NCI-H187 (cell line): ENCODE measurements at regions not wholly inside any gene's neighbourhood (a gene's known extent, or its start where the extent isn't known, plus 50 kb on each side); places are given as distances from the start of the nearest gene placed in this dataset.
"Not testable (repeated sequence)": the region's sequence is repeated elsewhere in the genome, so short reads cannot be mapped to it uniquely, and the experiment has no call there.

Experiments
- DNase-seq, 2 experiments: peaks; one replicate each; lab custom pipeline; 2025; lab: John Stamatoyannopoulos, UW

DNA sequence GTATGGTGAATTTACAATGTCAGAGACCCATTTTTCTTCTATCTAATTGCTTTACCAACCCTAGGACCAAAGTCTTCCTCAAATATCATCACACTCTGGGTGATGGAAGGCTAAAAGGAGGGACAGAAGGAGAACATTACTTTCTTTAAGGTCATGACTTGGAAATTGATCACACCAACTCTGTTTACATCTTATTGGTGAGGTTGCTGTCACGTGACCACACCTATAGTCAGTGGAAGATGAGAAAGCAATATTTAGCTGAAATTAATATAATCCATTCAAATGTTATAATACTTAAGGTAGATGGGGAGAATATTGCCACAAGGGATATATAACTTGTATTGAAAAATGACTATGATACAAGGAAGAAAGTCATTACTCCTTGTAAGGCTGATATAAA, 183.6 kb upstream of the SMIM30 start:
- no peak for DNase-seq

GRCh38 chr7:113301141-113301540, 182.8 kb upstream of the SMIM30 start:
- DNase-seq, result no peak

GRCh38 chr7:113299748-113300147, 181.4 kb upstream of the SMIM30 start:
- no peak for DNase-seq

GRCh38 chr7:113298501-113298900, 180.1 kb upstream of the SMIM30 start:
- no peak for DNase-seq

- DNase-seq, result no peak
These were observed 176.4 kb upstream of the SMIM30 start for GRCh38 chr7:113294750-113295149.

DNA sequence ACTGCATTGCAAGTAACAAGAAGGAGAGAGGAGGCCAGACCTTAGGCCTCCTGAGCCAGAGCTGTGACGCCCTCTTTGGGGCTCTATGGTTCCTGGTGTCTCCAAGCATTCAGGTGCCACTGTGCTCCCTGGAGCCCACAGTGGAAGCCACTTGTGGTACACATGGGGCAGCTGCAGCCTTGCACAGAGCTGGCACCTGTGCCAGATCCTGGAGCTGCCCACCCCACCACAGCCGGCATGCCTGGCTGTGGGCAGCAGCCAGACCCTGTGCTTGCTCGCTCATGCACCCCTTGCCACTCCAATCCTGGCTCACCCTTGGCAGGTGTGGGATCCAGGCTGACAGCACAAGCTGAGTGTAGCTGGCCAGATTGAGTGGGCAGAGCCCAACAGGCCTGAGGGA, 173.8 kb upstream of the SMIM30 start:
- no peak for DNase-seq

DNA sequence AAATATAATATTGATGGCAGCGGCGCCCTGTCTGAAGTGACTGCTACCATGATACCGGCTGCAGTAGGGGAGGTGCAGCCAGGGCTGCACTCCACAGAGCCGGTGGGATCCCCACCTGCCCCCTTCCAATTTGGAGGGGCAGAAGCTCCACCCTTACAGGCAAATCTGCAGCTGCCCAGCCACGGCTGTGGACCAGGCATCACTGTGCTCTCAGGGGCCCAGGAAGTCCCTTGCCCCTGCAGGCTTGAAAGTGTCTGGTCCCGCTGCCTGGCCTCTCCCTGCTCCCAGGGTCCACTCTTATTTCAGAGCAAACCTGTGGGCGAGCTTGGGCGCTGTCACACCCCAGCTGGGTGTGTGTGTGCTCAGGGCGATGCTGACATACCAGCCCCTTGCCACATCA, 172.7 kb upstream of the SMIM30 start:
- DNase-seq, result no peak

- peak in 1 of 2 experiments; percentile 19 for DNase-seq
These were observed 170.9 kb upstream of the SMIM30 start for GRCh38 chr7:113289140-113289740.

GRCh38 chr7:113285411-113285810, 167.1 kb upstream of the SMIM30 start:
- DNase-seq, result no peak

- no peak for DNase-seq
These were observed 165.5 kb upstream of the SMIM30 start for GRCh38 chr7:113283861-113284260.

DNA sequence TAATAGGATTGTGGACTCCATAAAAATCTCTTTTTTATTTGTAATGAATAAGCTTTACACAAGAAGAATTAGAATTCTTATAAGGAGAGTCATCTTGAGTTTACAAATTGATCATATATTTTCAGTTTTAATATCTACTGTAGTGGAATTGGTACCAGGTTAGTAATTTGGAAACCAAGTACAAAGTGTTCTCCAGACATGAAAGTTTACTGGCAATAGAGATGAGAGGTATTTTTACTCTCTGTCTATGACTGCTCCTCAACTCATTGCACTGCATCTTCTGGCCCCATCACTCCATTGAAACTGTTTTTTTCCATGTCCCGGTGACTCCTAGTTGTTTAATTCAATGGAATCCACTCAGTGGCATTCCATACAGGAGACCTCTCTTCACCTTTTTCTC, 164.5 kb upstream of the SMIM30 start:
- DNase-seq, result no peak

GRCh38 chr7:113281223-113281622, 162.9 kb upstream of the SMIM30 start:
- no peak for DNase-seq

GRCh38 chr7:113279256-113279655, 160.9 kb upstream of the SMIM30 start:
- no peak for DNase-seq

GRCh38 chr7:113270790-113271189, 152.4 kb upstream of the SMIM30 start:
- DNase-seq, result no peak

DNA sequence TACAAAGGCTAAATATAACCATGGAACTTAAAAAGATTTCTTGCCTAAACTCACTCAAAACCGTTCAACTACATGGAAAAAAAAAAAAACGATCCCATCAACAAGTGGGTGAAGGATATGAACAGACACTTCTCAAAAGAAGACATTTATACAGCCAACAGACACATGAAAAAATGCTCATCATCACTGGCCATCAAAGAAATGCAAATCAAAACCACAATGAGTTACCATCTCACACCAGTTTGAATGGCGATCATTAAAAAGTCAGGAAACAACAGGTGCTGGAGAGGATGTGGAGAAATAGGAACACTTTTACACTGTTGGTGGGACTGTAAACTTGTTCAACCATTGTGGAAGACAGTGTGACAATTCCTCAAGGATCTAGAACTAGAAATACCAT, 151.2 kb upstream of the SMIM30 start:
- not testable (repeated sequence) for DNase-seq

DNA sequence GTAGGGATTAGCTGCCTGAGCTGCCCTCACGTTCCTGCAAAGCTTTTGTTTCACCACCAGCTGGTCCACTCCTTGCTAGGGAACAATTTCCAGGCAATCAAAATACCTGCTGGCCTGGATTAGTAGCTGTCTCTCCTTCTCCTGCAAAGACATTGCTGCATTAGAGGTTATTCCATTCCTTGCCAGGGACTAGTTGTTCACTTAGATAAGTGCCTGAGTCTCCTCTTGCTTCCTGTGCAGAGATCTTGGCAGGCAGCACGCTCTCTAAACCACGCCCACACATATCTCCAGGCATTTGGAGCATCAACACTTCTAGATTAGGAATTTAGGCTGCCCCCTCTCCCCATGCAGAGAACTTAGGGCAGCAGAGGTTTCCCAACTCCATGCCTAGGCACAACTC, 150.4 kb upstream of the SMIM30 start:
- DNase-seq, result no peak

DNA sequence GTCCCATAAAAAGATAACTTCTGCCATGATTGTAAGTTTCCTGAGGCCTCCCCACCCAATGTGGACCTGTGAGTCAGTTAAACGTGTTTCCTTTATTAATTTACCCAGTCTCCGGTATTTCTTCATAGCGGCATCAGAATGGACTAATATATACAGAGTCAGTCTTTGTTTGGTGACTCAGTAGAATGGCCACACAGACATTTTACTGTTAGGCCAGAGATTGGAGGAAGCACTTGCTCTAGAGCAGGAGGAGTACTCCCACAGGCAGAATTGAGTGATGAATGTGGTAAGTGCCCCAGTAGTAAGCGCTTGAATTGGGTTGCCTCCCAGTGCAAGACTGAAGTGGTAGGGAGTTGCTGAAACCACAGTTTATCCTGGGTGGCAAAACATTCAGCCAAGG, 149.5 kb upstream of the SMIM30 start:
- no peak for DNase-seq

DNA sequence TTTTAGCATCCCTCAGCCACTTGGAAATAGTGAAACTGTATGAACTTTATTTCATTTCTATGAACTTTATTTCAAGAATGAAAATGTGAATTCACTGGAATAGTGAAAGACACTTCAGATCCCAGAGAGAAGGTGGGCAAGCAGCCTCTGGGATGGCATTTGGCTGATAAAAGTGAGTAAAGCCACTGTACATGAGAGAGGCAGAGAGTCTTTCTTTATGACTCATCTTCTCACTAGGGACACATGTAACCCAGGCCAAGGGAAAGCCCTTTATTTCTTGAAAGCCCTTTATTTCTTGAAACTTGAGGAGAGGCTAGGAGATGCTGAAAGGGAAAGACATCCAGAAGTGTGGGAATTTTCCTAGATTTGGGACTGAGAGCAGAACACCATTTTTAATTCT, 148.9 kb upstream of the SMIM30 start:
- DNase-seq, result no peak

- DNase-seq, result peak; percentile 27 to 48
These were observed 145.4 kb upstream of the SMIM30 start for GRCh38 chr7:113263749-113264148.

GRCh38 chr7:113263215-113263742, 144.9 kb upstream of the SMIM30 start:
- not testable (repeated sequence) for DNase-seq

- DNase-seq, result no peak
These were observed 138.7 kb upstream of the SMIM30 start for GRCh38 chr7:113256883-113257531.

- no peak for DNase-seq
These were observed 128.8 kb upstream of the SMIM30 start for GRCh38 chr7:113247198-113247597.

GRCh38 chr7:113246738-113247137, 128.4 kb upstream of the SMIM30 start:
- no peak for DNase-seq

DNA sequence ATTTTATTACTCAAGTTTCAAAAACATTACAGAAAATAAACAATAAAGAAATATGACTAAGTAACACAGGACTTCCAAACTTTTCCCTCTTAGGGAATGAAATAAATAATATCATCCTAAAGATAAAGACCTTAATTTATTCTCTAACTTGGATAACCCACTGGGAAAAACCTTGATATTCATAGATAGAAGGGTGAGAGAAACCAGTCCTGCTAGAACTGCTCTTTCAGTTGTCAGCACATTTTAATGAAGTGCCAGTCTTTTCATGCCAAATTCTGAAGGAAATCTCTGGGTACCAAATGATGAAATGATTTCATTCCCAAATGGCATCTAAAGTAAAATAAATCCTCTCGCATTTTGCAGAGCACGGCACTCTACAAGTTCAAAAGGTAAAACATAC, 114.5 kb upstream of the SMIM30 start:
- no peak for DNase-seq
